ENCODE measurements at regions not wholly inside any gene's neighbourhood (a gene's known extent, or its start where the extent isn't known, plus 50 kb on each side); places are given as distances from the start of the nearest gene placed in this dataset.
"Not testable (repeated sequence)": the region's sequence is repeated elsewhere in the genome, so short reads cannot be mapped to it uniquely, and the experiment has no call there.

DNA sequence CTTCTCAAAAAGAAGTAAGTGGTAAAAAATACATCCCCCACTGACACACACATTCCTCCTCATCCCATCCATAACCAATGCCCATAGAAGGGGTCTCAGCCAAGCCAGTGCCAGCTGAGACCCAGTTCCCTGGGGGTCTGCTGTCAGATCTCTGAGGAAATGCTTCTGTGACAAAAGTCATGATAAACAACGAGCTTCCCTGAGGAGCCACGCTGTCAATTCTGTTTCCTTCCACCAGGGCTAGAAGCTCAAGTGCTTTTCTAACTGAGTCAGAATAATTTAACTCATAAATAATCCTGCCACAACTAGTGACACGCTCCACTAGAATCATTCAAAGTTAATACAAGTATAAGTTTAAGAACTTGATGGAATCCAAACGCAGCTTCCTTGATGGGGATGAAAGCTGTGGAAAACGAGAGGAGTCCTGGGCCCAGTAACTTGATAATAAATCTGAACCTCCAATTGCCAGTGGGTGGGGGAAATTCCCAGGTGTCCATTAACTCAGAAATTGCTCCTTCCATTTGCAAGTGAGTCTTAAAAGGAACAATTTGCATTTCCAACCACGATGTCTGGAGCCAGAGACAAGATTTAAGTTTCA lies 348.7 kb upstream of the LMCD1 start:
- DNase-seq = no peak

- no peak for DNase-seq
These were observed 347.8 kb upstream of the LMCD1 start for GRCh38 chr3:8153800-8154199.

DNA sequence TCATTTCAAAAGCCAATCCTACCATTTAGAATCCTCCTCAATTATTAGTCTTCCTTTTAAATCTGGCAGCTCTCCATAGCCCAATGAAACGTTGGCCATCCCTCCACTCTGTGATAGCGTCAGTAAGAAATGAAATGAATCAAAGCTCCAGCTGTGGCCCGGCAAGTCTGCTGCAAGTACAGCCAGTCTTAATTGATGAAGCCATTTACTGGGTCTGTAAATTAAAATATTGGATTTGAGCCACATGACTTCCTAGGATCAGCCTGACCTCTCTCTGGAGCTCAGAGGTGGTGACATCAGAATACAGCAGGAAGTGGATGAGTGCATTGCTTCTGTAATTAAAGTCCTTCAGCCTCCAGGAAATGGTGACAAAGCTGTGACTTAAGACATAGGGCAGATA lies 347.0 kb upstream of the LMCD1 start:
- DNase-seq = no peak

GRCh38 chr3:8156138-8156537 lies 345.5 kb upstream of the LMCD1 start:
- no peak for DNase-seq

DNA sequence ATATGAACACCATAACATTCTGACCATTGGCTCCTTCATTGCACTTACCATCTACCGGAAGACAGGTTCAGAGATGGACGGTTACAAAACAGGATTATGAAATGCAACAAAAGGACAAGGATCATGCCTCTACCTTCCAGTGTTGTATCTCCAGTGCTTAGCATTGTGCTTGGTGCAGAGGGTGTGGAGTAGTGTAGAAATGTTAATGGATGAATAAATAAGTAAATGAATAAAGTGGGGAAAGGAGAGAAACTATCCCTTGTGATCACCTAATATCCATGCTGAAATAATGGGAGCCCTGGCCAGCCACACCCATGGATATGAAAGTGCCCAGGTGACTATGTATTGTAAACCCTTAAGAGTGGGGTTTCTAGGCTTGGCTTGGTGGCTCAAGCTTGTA lies 344.8 kb upstream of the LMCD1 start:
- DNase-seq = no peak

DNA sequence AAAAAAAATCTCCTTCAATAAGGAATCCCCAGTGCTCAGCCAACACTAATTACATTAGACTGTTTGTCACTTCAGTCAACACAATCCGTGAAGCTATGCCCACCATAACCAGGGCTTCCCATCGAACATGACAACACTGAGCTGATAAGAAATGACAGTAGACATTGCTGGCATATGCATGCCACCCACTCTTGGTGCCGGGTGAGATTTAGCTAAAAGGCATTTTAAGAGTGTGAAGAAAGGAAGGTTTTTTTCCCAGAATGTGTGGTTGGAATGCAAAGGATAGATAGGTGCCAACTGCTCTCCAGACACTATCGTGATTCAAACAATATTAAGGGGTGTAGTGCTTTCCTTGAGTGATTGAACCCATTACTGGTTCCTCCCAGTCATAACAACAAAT lies 344.0 kb upstream of the LMCD1 start:
- no peak for DNase-seq

- no peak for DNase-seq
These were observed 337.5 kb upstream of the LMCD1 start for GRCh38 chr3:8164145-8164544.

- no peak for DNase-seq
These were observed 335.6 kb upstream of the LMCD1 start for GRCh38 chr3:8166014-8166413.

- DNase-seq = no peak
These were observed 330.6 kb upstream of the LMCD1 start for GRCh38 chr3:8170971-8171508.

DNA sequence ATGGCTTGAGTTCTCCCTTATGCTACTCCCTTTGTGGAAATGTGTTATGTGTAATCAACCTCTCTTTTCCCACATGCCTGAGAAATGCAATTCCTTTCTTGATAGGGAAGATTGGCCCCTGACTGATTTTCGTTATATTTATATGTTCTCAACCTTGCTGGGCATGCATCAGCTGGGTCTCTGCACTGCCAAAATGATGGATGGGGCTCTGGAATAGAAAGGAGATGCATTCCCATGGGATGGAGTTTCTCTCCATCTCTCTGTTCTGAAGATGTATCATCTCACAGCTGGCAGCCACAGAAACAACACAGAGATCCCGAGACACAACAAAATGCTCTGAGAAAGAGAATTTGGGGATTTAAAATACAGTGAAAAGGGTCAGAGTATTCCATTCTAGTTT lies 327.7 kb upstream of the LMCD1 start:
- no peak for DNase-seq

DNA sequence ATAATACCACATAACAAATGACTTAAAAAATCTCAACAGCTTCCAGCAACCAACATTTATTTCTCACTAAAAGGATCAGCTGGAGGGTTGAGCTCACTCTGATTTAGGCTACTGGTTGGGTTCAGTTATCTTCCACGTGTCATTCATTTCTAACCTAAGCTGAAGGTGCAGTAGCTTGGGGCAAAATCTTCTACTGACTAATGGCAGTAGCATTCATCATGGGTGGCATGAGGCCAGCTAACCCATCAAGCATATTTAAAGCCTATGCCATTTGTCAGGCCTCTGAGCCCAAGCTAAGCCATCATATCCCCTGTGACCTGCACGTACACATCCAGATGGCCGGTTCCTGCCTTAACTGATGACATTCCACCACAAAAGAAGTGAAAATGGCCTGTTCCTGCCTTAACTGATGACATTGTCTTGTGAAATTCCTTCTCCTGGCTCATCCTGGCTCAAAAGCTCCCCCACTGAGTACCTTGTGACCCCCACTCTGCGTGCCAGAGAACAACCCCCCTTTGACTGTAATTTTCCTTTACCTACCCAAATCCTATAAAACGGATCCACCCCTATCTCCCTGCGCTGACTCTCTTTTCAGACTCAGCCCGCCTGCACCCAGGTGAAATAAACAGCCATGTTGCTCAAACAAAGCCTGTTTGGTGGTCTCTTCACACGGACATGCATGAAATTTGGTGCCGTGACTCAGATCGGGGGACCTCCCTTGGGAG lies 324.7 kb upstream of the LMCD1 start:
- DNase-seq = not testable (repeated sequence)

- DNase-seq = not testable (repeated sequence)
These were observed 323.1 kb upstream of the LMCD1 start for GRCh38 chr3:8178516-8178915.

DNA sequence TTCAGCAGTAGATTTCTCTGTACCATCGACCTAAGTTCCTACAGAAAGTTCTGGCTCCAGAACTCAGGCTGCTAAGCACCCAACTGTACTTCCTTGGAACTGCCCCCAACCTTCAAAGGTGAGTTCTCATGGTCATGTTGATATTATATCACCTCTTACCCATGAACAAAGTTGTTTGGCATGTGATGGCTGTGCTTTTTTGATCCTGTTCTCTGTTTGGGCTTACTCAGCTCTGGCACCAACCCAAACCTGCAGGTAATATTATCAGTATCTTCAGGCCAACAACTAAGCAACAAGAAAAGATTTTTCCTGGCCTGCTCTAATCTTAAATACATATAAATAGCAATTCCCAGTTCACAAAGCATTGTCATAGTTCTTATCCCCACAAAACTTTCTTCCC lies 318.7 kb upstream of the LMCD1 start:
- no peak for DNase-seq

DNA sequence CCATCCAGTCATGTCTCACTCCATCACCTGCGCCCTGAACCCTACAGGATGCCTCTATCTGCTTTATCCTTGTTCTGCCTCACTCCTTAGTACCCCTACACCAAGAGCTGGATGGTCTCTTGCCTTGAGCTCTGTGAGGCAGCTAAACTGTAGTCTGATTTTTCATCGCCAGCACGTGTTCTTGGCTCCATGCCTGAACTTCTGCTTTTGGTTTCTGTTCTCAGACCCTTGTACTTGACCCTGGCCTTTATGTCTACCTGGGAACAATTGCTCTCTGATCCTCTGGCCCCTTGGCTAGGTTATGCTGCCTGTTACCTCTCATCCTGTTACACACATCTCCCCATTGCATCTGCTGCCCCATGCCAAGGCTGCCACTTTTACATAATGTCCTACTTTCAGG lies 318.0 kb upstream of the LMCD1 start:
- no peak for DNase-seq

- no peak for DNase-seq
These were observed 315.4 kb upstream of the LMCD1 start for GRCh38 chr3:8186213-8186612.

- no peak for DNase-seq
These were observed 313.6 kb upstream of the LMCD1 start for GRCh38 chr3:8187996-8188395.

GRCh38 chr3:8189051-8189450 lies 312.6 kb upstream of the LMCD1 start:
- DNase-seq = no peak

DNA sequence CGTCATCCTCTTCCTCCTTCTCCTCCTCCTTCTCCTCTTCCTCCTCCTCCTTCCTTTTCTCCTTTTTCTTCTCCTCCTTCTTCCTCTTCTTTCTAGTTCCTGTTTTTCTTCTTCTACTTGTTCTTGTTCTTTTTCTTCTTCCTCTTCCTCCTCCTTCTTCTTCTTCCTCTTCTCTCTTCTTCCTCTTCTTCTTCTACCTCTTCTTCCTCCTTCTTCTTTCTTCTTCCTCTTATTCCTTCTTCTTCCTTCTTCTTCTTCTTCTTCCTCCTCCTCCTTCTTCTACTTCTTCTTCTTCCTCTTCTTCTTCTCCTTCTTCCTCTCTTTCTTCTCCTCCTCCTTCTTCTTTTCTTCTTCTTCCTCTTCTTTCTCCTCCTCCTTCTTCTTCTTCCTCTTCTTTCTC lies 310.2 kb upstream of the LMCD1 start:
- no peak for DNase-seq

DNA sequence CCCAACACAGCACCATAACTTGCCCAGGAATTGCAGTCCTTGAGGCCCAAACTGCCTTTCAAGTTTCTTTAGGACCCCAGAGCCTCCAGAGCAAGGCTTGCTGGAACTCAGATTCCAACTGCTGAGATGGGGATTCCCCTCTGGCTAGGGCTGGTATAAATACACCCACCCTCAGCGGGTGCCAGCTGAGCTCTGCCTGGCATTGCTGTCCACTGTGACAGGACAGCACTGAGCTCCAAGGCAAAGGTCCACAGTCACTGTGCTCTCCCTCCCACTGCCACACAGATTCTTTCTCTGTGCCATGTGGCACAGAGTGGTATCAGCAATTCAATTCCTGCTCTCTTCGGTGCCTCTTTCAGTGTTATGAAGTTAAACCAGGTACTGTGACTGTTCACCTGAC lies 304.2 kb upstream of the LMCD1 start:
- DNase-seq = no peak

DNA sequence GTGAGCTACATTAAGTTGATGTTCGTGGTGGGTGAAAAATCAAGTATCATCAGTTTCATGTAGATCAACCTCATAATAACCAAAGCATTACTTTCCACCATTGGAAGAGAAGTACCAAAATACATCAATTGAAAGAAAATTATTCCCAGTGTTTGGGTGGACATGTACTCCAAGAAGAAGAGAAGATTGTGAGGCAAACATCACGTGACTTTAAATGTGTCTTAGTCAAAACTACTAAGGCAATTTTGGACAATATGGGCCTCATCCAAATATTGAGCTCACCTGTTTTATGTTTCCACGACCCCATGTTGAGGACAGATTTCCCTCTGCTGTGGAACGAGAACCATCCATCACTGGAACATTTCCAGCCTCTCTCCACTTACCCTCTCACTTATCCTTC lies 303.0 kb upstream of the LMCD1 start:
- no peak for DNase-seq

- DNase-seq = no peak
These were observed 300.6 kb upstream of the LMCD1 start for GRCh38 chr3:8200996-8201395.

DNA sequence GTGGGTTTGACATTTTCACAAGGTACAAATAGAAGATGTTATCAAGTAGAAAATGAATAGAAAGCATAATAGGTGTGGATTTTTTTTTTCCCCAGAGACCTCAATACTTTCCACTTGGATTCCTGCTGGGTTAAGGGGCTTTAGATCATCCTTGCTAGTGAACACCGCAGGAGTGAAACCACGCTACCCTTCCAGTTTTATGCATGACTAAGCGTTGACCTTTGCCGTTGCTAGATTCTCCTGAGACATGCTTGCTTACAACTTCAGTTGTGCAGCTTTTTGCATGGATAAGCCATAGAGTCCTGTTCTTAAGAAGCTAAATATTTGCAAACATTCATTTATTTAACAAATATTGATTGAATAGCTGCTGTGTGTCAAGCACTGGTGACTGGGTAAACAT lies 299.7 kb upstream of the LMCD1 start:
- DNase-seq = no peak

GRCh38 chr3:8204331-8204730 lies 297.3 kb upstream of the LMCD1 start:
- no peak for DNase-seq

- no peak for DNase-seq
These were observed 296.6 kb upstream of the LMCD1 start for GRCh38 chr3:8204853-8205650.

Measured in activated CD4-positive, alpha-beta T cell treated with anti-CD3 and anti-CD28 coated beads for 1 hour (primary cell).